Uterus (tissue), 2 donors: ENCODE measurements at regions not wholly inside any gene's neighbourhood (a gene's known extent, or its start where the extent isn't known, plus 50 kb on each side); places are given as distances from the start of the nearest gene placed in this dataset.
"Not testable (repeated sequence)": the region's sequence is repeated elsewhere in the genome, so short reads cannot be mapped to it uniquely, and the experiment has no call there.

Experiments
- CTCF ChIP-seq, 4 experiments: fragments of 200-600 bp in 2 of 4; fragments of 450-650 bp in 2 of 4; sonication (generic) in 2 of 4; IDR thresholded peaks; one replicate each; pipeline ENCODE4 v1.5.1; 2016 to 2019; ENCODE audit warnings: antibody characterized with exemption in 4 of 4, mild to moderate bottlenecking in 2 of 4, moderate library complexity in 1 of 4
- POLR2A ChIP-seq, 2 donors: fragments of 450-650 bp; IDR thresholded peaks; one replicate each; pipeline ENCODE4 v1.6.1; 2016; ENCODE audit warnings: antibody characterized with exemption in 2 of 2, mild to moderate bottlenecking in 1 of 2, moderate library complexity in 1 of 2

- not testable (repeated sequence) for TF ChIP-seq CTCF, POLR2A (IDR thresholded peaks at IDR 0.05)
Observed at GRCh38 chr2:111263380-111264017, 142.8 kb downstream of the BCL2L11 start.
